GM19452 (cell line): ENCODE measurements at regions not wholly inside any gene's neighbourhood (a gene's known extent, or its start where the extent isn't known, plus 50 kb on each side); places are given as distances from the start of the nearest gene placed in this dataset.

Source experiments
- ATAC-seq: cut with Tn5 transposase; IDR thresholded peaks from one replicate; pipeline ENCODE4 v1.9.1; 2021; ENCODE audit not compliant: unreplicated experiment

DNA sequence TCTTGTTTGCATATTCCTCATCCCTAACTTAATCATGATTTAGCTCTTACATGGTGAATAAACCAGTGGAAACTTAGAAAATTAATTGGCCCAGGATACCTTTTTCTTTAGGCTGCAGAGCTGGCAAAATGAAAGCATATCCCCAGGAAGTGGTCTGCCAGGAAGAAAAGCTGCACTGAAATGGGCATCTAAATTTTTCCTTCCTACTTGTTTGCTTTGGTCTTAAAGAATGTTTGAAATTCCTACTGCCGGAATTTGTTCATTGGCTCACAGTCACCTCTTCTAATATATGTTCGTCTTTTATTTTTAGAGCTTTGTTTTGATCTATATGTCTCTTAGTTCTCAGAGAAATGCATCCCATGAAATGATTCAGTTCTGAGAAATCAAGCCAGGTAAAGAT, 113.2 kb upstream of the ELL2 start:
- ATAC-seq: no peak

DNA sequence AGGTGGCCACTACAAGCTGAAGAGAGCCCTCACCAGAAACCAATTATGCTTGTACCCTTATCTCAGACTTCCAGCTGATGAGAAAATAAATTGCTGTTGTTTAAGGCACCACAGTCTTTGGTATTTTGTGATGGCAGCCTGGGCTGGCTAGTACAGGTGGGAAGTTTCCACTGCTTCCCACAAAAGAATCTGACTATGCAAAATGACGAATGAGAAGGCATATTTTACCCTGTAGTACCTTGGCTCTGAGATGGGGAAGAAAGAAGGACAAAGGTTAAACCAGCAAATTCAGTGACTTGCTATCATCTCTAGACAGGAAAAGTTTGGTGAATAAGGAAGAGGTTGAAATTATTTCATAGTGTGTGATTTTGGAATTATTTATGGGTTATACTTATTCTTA, 112.8 kb upstream of the ELL2 start:
- ATAC-seq: no peak

DNA sequence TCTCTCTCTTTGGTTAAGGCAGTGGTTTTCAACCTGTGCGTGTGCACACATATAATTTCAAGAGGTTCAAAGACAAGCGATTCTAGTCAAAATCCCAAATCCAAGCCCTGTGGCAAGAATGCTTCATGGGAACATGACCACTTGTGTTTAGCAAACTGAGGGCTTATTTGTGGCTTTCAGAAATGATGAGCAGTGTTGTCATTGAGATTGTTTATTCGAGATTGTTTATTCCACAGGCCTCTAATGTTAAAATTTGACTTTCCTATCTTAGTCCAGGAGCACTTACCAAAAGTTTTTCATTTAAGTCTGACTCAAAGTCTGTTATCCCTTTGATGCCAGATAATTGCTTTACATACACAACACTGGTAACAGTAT, 111.1 kb upstream of the ELL2 start:
- no peak for ATAC-seq

DNA sequence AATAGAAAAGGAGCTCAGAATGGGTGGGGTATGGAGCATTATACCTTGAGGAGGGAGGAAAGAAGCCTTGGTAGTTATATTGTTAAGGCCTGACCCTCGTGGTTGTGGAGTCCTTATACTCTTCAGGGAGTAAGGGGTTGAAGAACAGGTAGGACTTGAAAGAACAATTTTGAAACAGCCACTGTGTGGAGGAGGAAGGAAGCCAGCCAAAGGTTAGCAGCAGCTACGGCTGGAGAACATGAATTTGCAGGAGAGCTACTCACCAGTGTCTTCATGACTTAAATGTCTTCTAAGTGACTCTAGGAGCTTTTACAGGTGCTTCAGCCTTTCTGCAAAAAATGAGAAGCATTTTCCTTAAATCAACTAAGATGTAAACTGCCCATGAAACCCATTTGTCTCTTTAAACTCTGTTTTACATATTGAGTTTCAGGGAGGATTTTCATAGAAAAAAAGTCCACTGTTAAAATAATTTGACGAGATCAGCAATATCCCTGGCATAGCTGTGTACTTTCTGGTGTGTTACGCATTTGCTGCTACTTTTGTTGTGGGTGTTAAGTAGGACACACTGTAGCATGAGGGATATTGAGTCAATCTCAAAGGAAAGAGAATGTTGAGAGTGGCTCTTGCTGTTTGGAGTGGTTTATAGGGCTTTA, 110.6 kb upstream of the ELL2 start:
- no peak for ATAC-seq

DNA sequence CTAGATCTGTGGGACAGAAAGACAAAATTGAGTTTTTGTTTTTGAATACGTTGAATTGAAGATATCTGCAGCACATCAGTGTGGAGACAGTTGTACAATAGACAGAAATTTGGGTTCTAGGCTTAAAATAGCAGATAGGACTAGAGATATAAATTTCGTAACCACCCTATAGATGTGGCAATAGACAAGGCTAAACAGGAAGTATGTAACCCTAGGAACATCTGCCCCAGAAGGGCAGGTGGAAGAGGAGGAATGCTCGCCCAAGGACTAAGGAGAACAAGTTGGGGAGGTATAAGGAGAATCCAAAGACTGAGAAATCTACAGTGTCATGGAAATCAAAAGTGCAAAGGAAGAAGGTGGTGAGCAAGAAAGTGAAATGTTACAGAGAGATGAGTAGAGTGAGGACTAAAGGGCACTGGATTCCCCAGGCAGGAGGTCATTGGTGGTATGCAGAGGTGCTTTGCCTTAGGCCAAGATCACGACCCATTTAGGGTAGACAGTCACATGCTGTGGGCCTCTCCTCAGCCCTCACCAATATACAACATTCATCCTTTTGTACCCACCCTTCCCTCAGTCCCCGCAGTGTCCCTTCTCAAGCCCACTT, 109.1 kb upstream of the ELL2 start:
- ATAC-seq: no peak

DNA sequence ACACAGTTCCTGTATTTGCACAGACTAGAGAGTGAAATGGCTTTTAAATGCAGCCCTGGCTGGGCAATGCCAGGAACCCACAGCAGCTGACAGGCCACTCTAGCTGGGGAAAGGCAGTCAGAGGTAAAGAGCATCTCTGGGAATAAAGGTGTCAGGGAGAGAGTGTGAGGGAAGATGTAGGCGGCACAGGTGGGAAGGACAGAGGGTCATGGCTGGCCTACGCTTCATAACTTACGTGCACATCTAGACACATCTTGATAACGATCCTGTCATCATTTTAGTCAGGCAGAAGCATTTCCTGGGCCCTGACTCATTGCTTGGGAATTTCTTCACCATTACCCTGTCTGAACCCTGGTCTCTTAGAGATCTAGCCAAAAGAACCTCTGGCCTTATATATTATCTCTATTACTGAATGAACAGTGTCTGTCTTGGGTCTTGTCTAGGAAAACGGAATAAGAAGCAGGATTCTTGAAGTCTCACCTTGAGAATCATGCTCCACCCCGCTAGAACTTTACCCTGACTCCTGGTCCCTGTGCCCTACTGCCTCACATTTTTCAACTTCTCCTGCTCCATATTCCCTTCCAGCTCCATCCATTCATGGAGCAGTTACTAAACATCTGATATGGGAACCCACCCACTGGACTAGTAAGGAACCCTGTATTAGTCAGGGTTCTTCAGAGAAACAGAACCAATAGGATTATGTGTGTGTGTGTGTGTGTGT, 106.4 kb upstream of the ELL2 start:
- no peak for ATAC-seq

DNA sequence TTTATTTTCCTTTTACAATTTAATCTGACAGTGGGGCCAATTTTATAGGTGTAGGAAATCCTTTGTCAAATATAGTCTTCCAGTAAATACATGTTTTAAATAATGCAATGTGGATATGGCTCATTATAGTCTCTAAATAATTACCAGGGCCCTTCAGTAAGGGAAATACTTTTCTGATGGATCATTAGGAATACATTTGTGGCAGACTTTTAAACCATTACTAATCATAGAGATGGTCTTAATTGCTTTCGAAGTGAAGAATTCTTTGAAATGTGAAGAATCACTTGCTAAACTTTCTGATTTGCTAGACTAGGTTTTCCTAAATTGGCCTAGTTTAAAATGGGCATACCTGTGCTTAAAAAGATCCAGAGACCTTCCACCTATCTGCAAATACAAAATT, 105.6 kb upstream of the ELL2 start:
- ATAC-seq: no peak

DNA sequence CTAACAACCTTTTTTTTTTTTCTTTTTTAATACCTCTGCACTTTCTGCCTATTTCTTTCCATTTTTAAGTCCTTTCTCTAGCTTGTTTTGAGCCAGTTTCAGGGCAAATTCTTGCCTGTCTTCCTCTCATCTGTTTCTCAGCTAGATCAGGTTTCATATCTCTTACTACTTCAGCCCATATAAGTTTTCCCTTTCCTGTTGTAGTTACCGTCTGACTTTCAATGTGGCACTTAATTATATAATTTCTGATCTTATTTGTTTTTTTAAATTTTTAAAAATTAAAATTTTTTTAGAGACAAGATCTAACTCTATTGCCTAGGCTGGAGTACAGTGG, 104.7 kb upstream of the ELL2 start:
- no peak for ATAC-seq

DNA sequence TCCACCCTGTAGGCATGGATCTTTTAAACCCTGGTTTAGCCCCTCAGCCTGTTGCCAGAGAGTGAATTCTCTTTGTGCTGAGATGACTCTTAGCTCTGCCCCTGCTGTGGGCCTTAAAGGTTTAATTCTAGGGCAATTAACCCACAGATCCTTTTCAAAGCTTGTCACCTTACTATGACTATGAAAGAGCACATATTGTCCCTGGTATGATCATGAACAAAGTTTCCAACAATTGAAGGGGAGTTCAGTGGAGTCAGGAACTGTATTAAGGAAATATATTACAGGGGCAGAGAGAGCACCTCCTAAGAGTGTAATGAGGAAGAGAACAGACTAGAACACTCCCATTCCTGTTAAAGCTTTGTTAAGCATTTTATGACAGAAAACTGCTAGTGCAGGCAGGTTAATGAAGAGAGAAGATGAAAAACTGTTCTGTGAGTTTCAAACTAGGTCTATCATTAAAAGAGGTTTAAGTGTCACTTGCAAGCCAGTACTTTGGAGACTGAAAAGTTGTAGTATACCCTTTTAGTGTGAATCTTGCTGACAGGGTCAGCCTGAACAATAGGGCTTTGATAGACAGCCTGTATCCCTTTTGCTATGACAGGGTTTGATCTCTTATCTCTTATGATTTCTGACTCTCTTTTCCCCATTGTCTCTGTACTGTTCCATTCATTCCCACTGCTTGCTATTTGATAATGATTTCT, 104.2 kb upstream of the ELL2 start:
- no peak for ATAC-seq

DNA sequence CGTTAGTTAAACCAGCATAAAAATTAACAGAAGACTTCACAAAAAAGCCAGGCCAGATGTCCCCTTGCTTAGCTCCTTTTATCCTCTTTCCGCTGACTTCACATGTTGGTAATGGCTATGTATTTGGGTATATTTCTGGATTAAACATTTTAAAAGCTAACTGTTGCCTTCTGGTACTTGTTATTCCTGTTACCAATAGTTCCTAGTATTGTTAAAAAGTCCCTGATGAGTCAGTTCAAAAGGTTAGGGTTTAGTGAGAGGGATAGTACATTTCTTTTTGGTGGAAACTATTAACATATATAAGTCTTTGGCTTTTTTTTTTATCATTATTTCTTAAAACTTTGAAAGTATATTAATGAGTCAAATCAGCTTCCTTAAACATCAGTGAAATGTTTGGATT, 103.2 kb upstream of the ELL2 start:
- ATAC-seq: no peak

DNA sequence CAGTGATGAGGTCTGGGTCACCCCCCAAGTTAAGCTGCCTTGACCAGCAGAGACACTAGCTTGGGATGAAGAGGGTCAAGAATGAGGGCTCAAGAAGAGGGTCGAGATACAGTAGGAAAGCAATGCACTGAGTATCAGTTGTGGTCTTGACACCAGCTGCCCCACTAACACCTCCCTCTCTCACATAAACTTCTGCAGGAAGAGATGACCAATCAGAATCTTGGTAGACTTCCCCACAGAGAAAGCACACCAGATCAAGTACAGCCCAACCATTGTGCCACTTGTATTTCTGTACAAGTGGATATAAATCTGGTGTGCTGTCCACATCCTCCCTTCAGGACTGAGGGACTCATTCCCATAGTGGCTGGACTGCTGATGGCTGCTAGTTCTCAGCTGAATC, 101.2 kb upstream of the ELL2 start:
- no peak for ATAC-seq

DNA sequence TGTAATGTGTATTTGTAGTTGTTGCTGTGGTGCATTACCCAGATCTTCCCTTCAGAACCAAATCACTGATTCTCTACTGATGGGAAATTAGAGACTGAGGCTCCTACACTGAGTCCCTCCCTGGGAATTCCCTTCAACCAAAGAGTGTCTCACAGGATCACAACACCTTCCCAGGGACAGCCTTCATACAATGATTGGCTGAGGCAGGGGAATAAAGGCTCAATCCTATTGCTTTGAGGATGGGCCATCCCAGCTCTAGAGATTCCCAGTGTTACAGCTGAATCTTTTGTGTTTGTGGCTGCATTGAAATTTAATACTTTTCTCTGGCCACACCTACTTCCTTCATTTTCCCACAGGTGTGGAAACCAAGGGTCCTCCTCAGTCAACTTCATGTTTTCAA, 96.4 kb upstream of the ELL2 start:
- ATAC-seq: no peak

DNA sequence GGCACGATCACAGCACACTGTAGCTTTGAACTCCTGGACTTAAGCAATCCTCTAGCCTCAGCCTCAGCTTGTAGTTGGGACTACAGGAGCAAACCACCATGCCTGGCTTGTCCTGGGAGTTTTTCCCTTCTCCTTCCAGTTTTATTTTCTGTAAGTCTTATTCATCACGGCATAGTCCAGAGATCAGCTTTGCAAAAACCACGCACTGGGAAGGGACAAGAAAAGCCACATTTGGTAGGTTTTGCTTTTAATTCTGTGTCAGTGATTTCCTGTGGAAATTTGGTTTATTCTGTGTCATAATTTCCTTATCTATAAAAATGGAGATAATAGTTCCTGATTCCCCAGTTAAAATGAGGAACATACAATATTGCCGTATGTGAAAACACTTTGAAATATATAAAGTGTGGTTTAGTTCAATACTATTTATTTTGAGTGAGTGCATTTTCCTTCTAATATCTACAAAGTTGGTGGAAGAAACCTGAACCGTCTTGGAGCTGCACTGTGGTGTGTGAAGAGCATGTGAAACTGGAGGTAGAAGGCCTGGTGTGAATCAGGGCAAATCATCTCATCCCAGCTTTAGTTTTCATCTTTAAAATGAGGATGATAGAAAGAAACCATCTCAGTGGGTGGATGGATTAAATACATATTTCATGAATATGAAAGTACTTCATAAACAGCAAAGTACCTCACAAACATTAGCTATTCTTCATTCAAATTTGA, 92.8 kb upstream of the ELL2 start:
- no peak for ATAC-seq

DNA sequence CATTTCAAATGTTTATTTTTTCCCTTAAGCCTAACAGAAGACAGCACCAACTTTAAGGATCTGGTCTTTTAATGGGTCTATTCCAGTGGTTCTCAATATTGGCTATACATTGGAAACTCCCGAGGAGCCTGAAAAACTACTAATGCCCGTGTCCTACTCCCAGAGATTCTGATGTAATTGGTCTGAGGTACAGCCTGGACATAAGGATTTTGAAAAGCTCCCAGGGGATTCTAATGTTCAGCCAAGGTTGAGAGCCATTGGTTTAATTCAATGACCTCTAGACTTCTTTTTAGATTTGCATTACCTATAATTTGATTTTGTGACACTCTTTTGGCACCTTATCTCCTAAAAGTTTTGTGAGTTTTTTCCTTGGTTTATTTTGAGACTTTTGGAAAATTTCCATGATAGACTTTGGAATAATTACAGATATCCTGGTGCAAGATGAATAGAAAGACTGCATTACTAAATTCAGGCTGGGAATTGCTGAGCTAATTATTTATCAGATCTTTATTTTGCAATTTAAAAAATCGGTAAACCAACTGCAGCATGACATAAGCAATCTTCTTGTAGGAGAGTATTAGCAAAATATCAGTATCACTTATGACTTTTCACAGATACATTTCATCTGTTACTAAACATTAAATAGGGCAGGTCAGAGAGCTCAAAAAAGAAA, 91.5 kb upstream of the ELL2 start:
- no peak for ATAC-seq

DNA sequence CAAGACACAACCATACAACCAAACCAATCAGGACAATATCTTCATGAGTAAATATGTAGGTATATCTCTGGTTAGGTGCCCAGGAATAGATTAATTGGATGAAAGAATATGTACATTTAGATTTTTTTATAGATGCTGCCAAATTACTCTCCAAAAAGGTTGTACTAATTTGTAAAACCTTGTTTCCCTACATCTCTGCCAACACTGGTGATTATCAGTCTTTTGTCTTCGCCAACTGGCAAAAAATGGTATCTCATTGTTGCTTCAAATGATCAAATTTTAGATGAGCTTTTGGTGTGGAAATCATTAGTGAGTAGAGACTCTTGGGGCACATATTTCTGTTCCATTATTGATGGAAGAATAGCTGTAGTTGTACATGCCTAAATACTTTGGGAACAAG, 90.7 kb upstream of the ELL2 start:
- no peak for ATAC-seq

DNA sequence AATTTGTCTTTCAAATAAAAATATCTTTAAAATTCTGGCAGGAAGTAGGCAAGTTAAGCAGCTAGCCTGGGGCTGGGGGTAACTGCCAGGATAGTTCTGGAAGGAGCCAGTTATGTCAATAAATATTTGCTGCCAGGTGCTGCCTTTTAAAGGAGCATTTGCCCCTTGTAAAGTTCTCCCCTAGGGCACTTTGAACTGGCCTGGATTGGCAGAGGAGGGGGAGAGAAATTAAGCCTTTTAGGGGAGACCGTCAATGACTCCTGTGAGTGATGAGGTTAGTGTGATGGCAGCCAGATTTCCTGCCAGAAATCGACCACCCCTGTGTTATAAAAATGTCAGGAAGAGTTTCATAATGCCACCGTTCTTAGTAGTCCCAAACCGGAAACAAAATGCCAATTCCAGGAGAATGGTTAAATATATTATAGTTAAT, 89.8 kb upstream of the ELL2 start:
- ATAC-seq: no peak

DNA sequence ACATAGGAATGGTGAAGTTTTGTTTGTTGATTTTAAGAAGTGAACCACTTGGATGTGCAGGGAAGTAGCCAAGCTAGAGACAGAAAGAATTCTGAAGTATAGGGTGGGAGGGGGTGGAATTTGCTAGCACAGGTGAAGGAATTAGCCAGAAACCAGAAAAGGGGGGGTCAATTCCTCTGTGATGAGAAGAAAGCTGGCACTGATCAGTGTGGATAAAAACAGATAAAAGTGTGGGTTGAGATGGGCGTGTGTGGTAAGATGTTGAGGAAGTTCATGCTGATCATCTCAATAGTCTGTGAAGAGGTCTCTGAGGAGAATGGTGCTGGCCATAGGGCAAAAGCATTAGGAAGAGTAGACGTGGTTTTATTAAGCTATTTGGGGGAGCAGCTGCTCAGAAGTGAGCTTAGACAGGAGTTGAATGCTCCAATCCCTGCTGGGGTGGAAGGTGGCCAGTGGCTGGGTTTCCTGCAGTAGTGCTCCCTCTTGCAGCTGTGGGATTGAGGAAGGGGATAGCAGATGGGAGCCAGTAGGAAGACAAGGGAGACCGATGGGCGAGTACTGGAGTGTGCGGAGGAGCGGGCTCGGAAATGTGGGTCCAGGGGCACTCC, 88.7 kb upstream of the ELL2 start:
- no peak for ATAC-seq

DNA sequence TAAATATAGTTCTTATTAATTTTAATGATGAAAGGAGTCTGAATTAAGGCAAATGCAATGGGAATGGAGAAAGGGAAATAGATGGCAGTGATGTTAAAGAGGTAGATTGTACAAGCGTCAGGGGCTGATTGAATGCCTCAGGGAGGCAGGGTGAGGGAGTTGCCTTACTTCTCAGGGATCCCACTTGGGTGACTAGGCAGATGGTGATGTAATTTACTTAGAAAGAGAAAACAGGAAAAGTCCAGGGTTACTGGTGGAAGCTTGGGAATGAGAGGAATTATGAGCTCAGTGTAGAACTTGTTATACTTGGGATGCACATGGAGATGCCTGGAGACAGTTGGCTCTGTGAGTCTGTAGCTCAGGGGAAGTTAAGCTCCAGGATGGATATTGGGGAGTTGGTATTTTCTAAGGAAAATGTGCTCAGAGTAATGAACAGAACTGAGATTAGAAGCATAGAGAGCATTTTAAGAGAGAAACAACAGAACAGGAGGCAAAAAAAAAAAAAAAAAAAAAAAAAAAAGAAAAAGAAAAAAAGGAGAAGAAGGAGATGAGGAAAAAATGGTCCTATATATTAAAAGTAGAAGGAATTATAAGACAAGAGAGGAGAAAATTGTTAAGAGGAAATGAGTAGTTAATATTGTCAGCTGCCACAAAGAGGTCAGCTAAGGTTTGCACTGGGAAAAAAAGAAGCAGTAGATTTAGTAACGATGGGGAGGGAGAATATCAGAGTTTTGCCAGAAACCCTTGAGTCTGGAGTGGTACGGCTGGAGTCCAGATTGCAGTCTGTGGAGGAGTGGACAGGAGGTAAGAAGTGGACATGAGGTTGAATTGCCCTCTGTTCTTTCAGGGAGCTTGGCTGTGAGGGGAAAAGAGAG, 88.0 kb upstream of the ELL2 start:
- ATAC-seq: no peak

DNA sequence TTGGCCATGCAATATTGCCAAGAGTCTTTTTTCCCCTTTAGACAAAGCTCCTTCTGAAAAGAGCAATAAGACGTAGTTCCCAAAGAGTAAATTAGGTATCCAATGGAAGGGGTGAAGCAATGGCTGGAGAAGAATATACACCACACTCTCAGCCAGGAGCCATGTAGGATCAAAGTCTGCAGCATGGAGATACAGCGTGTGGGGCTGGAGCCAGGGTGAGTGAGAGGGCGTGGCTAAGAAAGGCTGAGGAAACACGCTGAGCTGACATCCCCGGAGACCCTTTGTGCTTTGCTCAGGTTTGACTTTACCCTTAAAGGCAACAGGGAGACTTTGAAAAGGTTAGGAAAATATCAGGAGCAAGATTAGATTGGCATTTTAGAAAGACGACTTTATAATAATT, 87.1 kb upstream of the ELL2 start:
- ATAC-seq: no peak

DNA sequence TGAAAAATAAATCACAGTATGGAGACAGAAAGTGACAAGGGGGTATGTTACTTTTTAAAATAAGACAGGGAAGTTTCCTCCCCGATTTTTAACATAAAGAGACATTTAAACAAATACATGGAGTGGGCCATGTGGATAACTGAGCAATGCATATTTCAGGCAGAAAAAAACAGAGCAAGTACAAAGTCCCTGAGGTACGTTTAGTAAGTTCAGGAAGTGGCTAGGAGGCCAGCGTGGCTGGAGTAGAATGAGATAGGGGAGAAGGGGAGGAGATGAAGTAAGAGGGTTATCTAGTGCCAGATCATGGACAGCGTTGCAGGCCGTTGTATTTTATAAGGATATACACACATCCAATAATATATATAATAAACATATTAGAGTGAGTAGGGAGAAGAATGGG, 84.2 kb upstream of the ELL2 start:
- ATAC-seq: no peak
